DMS 273 (cell line): ENCODE measurements at regions not wholly inside any gene's neighbourhood (a gene's known extent, or its start where the extent isn't known, plus 50 kb on each side); places are given as distances from the start of the nearest gene placed in this dataset.

Experiments used
- DNase-seq: peaks from one replicate; lab custom pipeline; 2025; ENCODE audit not compliant: unreplicated experiment; lab: John Stamatoyannopoulos, UW

DNA sequence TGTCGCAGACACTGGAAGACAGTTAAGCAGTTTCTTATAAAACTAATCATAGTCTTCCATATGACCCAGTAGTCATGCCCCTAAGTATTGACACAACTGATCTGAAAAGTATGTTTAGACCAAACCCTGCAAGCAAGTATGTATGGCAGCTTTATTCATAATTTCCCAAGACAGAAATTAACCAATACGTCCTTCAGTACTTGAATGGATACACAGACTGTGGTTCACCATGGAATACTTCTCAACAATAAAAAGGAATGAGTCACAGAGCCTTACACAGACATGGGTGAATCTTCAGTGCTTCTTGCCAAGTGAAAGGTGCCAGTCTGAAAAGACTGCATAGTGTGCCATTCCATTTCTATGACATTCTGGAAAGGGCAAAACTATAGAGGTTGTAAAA lies 50.2 kb upstream of the AKR1E2 start:
- DNase-seq = no peak

DNA sequence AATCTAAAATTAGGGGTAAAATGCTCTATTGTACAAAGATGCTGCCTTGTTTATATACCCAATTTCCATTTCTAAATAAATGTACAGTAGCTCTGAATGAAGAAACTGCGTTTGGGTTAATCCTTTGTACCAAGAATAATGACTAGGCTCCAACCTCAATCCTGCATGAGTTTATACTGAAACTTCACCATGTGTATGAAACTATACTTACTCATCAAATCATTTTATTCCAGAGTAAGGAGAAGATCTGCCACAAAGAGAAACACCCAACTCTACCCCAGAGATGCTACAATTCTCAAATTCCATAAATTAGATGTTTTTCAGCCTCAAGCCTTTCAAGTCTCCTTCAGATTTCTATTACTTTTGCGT lies 53.8 kb upstream of the AKR1E2 start:
- DNase-seq = no peak

DNA sequence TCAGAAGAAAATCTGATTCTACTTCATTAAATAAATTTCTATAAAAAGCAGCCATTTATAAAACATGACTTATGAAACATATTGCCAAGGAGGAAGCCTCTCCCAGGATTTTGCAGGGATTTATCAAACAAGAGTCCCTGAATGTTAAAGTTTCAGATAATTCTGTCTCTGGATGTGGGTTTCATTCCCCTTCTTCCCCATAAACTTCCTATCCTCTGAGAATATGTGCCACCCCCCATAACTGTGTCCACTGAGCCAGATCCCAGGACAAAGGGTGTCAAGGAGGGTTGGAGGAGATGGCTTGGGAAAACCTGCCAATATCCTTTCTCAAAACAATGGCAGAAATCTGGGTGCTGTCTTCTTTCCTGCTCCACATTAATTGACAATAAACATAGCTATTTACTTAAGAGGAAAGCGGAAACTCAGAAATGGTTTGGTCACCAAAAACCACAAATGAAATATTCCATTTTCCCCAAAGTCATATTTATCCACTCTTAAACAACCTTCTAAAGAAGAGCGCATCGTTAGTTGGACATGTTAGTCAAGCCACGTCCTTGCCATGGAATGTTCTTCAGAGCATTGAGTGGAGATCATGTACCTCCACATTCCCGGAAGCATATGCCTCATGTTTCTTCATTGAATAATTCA lies 54.3 kb upstream of the AKR1E2 start:
- no peak for DNase-seq

DNA sequence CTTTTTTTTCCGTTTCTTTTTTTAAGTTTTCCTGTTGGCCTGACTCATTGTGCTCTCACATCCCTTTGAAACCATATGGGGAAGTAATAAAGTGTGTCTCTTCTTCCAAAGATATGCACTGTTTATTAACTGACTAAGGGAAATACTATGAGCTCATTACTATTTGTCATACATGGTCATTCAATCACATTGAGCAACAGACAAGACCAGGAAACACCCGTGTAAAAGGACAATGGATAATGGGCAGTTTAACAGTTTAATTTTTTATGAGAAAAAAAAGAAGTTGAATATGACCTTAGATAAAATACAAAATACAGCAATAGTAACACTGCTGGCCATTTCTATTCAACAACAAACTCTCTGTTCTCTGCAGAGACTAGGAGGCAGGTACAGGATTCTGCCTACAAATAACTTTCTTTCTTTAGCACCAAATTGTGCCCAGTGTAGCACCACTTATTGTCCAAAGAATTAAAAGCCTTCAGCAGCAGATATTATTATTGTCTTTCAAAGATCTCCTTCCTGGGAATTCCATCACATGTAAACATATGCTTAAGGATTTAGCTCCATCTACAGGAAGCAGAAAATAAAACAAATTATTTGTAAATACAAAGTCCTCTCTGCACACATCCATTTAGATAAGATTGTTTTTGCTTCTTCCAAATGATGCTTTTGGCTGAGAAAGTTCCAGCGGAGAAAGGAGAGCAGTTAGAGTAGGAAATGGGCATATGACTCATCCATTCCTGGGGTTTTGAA lies 55.0 kb upstream of the AKR1E2 start:
- DNase-seq = peak; percentile 32

DNA sequence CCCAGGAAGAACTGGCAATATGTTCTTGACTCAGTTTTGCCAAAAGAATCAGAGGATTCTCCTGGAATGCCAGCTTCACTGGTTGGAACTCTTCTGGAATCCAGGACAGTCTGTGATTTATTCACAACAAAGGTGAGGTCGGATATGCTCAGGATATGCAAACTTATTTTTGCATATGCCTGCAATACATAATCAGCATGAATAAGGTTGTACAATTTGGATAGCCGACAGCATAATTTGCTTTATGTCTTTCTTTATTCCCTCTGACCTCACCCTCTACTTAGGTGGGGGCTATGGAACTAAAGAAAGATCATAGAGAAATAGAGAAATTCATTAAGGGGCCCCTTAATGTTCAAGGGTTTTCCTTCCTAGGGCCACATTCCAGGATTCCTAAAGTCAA lies 57.6 kb upstream of the AKR1E2 start:
- no peak for DNase-seq

DNA sequence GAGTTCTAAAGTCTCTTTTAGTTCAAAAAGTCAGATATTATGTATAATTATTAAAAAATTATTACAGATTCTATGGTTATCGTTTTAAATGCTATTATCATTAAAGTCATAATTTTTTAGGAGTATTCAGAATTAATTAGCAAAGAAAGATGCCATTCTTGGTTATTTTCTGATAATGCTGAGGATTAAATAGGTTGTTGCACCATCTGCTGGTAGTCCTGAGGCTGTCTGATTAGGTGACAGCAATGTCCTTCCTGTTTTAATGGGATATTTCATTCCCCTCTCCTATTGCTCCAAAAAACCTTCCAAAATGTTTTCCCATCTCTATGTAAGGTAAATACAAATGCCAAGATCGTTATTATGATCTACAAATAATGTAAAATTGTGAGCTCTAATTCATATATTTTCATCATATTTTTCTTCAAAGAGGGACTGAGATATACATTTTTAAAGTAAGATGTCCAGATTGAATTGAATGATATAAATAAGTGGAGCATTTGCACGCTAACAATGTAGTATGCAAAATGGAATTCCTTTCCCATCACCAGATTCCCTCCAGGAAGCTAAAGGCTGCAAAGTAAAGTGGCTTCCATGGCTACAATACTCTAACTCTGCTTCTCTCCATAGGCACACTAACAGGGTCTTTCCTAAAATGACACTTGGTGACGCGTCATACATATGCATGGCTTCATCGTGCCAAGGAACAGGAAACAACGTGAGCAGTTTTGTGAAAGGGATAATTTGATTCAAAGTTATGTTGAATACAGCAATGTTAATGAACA lies 58.8 kb upstream of the AKR1E2 start:
- peak; percentile 9 for DNase-seq

DNA sequence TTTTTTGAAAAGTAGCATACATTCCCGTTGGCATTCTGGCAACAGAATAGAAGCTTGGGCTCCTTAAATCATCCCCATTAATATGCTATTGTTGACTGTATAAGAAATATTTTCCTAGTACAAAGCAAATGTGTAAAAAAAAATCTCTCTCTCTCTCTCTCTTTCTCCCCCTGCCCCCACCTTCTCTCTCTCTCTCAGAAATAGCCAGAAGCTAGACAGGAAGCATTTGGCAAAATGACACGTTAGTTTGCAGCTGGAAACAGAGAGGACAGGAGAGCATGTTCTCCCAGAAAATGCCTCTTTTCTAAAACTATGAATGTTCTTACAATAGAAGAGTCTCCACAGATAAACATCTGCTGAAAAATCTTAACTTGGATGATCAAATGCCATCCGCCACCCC lies 59.6 kb upstream of the AKR1E2 start:
- DNase-seq = no peak

DNA sequence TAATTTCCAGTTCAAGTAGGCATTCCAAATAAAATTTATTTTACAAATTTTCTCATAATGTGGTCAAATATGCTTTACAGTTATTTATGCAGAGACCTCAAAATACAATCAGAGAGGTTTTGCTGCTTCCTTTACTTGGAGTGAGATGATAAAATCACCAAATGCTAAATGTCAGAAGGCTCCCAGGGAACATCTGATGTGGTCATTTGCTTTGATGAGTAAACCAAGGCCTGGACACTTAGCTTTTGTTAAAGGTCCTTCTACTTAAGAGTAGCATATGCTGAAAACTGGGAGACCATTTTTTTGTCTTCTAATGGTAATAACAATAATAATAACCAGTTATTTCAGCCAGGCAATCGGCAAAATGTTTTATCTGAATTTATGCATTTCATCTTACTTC lies 60.6 kb upstream of the AKR1E2 start:
- DNase-seq = no peak

DNA sequence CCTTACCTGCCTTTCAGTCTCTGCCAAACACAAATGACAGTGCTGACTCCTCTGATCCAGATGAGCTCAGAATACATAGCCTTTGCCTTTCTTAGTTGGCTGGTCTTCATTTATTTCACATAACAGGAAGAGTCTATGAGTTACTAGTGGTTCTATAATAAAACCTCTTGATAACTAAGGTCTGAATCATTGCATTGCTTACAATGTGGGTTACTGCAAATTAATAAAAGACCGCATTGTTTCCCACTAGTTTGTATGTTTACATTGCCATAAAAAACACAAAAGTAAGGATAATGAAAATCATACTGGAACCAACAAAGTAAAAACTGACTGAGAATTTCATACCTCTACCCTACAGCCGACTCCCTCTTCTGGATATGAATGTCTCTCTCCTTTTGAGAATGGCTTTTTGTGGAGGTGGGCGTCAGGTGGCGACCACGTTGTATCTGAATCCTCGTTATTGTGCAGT lies 62.0 kb upstream of the AKR1E2 start:
- DNase-seq = no peak

DNA sequence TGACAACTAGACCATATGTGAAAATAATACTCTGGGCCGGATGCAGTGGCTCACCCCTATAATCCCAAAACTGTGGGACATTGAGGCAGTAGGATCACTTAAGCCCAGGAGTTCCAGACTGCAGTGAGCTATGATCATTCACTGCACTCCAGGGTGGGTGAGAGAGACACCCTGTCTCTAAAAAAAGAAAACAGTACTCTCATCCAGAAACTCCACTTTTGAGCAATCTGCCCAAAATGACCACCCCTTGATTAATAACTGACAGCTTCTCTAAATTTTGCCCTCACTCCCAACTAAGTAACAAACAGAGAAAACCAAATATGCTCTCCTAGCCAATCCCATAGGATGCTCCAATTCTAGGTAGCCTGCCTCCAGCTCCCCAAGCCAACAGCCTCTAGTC lies 62.5 kb upstream of the AKR1E2 start:
- DNase-seq = no peak

DNA sequence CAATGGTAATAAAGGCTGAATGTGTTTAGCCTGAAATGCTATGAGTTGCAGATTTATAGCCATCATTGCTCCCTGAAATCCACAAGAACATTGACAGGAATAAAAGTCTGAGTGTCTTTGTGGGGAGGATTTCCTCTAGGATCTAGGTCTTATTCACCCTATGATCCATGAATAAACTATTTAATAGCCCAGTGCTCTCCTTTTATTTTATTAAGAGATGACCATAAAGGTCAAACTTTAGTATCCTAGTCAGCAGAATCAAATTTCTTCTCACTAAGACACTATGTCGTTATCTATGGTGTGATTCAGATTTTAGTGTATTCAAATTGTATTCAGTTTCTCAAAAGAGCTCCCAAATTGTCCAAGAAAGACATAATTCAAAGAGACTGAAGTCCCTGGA lies 67.8 kb upstream of the AKR1E2 start:
- DNase-seq = no peak

DNA sequence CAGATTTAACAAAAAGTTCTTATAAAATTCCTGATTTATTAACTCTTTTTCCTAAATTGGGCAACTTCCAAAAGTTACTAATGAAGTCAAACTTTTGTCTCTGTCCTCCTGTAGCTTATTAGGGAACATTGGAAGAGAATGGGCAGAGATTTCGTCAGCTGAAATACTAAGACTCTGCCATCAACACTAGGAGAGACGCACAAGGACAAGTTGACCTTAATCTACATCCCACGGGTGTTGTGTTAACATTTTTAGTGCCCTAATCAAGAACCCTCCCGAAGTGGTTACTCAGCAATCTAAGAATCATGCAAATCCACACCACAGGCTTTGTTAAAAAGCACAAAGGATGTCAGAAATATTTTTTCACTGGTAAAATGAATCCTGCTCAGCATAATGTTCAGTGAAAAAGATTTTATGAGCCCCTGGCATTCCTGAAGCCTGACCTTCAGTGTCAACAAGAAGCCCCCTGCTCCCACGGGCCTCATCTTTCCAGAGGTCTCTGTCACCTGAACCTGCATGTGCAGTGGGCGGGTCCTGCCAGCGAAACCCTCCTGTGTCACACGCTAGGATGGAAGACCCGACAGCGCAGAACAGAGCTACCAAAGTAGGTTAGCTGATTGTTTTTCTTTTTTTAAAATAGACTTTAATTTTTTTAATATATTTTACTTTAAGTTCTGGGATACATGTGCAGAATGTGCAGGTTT lies 70.6 kb upstream of the AKR1E2 start:
- no peak for DNase-seq

DNA sequence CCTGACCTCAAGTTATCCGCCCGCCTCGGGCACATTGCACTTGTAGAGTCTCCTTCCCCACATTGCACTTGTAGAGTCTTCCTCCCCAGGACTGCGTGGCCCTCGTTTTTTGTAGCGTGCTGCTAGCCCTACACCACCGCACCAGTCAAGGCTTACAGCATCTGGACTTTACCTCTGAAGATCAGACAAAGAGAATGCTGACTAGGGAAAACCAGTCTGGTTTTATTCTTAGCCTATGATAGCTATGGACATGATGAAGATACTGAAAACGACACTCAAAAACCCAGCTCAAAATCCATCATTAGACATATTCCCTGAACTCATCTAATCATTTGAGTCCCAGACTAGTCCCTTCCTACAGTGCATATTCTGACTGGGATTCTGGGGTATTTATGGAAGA lies 71.9 kb upstream of the AKR1E2 start:
- no peak for DNase-seq

DNA sequence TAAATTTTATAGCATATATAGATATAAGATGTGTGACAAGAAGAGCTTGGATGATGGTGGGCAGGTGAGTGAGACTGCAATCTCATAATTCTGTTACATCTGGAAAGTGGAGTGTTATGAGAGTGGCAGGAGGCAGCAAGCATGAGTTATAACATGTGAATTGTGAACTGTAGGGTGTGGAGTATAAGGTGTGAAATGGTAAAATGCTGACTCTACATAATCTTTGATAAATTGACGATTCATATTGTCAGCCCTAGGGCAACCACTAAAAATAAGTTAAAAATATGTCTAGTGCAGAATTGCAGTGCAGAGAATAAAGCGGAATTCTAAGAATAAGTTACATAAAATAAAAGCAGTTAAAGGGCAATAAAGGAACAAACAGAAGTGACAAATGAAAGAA lies 74.8 kb upstream of the AKR1E2 start:
- no peak for DNase-seq

DNA sequence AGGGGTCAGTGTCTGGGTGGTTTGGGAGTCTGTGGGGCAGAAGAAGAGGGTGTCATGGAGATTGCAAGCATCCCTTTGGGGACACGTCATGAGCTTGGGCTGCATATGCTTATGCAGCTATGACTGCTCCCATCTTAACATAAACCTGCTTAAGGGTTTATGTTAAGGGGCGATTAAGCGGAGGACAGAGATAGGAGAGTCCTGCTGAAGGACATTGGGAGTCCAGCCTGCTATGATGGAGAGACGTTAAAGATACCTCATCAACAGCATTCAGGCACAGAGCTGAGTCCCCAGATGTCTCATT lies 76.8 kb upstream of the AKR1E2 start:
- DNase-seq = no peak

DNA sequence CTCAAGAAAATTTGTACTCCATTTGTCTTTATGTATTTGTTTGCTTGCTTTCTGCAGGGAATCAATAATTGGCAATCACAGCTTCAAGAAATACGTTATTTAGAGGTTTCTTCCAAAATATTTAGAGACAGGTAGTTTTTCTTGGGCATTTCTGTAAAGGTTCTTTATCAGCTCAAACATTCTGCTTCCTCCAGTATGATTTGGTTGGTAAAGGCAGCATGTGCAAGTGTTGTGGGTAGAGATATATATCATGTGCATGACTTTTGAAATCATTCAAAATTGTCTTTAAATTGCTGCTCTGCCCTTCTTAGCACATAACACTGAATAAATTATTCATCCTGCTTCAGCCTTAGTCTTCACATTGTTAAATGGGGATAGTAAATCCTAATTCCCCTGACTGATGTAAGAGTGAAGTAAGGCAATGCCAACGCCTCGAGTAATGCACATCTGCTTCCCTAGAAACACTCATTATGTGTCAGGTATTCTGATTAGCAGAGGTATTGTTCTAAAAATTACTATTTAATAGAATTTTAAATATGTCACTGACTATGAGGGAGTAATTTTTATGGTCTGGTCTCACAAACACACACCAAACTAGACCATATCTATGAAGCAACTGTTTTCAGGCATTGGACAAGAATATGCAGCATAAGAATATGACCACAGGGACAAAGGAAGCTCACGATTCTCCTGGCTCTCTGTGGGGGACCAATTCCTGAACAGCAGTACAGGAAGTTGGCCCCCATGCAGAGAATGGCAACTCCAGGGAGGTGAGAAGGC lies 77.3 kb upstream of the AKR1E2 start:
- no peak for DNase-seq

DNA sequence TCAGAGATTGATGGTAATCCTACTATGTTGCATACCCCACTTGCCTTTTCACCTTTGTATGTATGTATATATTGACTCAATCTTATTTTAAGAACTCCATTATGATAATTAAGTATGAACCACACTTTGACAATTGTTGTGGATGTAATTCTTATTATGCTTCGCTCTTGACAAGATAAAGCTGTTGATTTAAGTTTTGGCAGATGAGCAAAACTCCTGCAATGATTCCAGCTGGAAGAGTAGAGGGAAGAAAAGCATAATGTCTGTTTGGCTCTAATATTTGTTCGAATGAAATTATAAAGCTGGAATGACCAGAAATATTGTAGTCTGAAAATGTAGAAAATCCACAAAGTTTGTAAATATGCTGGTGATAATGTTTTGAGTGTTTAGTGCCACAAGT lies 83.8 kb upstream of the AKR1E2 start:
- no peak for DNase-seq

DNA sequence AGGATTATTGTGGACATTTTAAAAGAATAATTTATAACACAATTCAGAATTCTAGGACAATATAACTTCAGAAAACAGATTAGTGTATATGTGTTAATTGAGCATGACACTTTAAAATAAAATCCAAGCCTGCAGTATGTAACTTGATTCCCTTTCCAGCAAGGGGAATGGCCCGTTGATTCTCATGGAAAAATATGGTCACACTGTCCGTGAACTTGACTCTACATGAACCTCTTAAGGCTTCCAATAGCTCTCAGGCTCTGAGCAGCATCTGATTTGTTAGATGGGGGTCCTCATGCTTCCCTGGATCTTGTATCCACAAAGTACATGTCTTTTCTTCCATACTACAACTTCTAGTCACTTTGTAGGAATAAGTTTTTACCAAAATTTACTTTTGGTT lies 85.5 kb upstream of the AKR1E2 start:
- no peak for DNase-seq

DNA sequence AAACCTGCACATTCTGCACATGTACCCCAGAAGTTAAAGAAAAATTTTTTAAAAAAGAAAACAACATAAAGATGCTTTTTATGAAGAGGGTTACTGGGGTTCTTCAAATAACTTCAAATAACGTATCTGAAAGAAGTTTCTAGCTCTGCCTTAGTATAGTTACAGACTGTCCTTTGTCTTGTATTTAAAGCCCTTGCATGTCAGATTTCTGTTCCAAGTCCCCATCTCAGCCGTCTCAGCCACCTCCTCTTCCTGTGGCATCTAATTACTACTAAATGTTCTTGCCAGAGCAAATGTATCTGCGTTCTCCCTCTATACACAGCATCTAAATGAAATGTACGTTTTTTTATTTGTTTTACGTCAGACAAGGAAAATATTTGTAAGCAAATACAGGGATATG lies 89.4 kb upstream of the AKR1E2 start:
- DNase-seq = no peak

DNA sequence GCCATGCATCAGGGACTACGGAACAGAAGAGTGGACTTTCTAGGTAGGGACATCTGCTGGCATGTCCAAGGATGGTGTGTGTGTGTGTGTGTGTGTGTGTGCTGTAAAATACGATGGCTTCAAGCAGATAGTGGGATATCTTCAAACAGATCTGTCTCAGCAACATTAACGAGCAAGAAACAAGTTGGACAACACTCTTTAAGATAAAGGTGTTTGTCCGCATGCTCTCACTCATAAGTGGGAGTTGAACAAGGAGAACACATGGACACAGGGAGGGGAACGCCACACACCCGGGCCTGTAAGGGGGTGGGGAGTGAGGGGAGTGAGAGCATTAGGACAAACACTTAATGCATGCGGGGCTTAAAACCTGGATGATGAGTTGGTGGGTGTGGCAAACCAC lies 89.8 kb upstream of the AKR1E2 start:
- no peak for DNase-seq

DNA sequence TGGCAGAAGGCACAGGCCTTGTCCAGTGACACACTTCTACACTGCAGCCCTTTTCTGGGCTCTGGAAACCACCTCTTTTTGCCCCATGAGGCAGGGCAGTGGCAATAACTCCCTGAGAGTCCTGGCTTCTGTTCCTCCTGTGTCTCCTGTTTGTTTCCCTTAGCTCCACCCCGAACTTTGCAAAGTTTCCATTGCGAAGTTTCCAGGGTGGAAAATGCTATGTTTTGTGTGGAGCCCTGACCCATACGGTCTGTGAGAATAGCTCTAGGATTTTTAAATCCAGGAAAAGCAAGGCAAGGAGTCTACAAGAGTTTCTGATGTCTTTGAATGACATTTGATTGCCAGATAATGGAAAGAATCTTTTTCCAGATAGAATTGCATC lies 92.2 kb upstream of the AKR1E2 start:
- DNase-seq = no peak
